Lung (tissue), 11 donors: ENCODE measurements at regions not wholly inside any gene's neighbourhood (a gene's known extent, or its start where the extent isn't known, plus 50 kb on each side); places are given as distances from the start of the nearest gene placed in this dataset.

ENCODE experiments used
- ATAC-seq: fragments of 200-7000 bp; cut with Tn5 transposase; one replicate; pipeline ENCODE4 v1.9.1; 2020; ENCODE audit warnings: moderate number of reproducible peaks; ENCODE audit not compliant: insufficient read depth, low FRiP score
- DNase-seq, 3 donors: peaks; one replicate each; pipeline ENCODE4 v3.0.0-alpha.2; 2013 to 2017
- H3K27ac ChIP-seq, 2 donors: one replicate each; pipeline ENCODE4 v1.5.1; 2013; ENCODE audit warnings: mild to moderate bottlenecking in 2 of 2, moderate library complexity in 2 of 2, control low read depth in 1 of 2, inconsistent platforms in 1 of 2, low read depth in 1 of 2, low read length in 1 of 2
- H3K27me3 ChIP-seq, 3 donors: one replicate each; pipeline ENCODE4 v1.5.1; 2013; ENCODE audit warnings: low read length in 2 of 3; ENCODE audit not compliant: control insufficient read depth in 3 of 3, insufficient read depth in 3 of 3
- H3K36me3 ChIP-seq, 4 donors: one replicate each; pipeline ENCODE4 v1.5.1; 2013; ENCODE audit warnings: low read length in 4 of 4, mild to moderate bottlenecking in 1 of 4, moderate library complexity in 1 of 4; ENCODE audit not compliant: control insufficient read depth in 4 of 4, insufficient read depth in 4 of 4
- H3K4me1 ChIP-seq, 5 donors: one replicate each; pipeline ENCODE4 v1.5.1; 2013; ENCODE audit warnings: low read length in 5 of 5, mild to moderate bottlenecking in 2 of 5, moderate library complexity in 1 of 5; ENCODE audit not compliant: control insufficient read depth in 5 of 5, insufficient read depth in 5 of 5
- H3K4me3 ChIP-seq: one replicate; pipeline ENCODE4 v1.5.1; 2013; ENCODE audit warnings: mild to moderate bottlenecking, control low read depth, moderate library complexity
- H3K9ac ChIP-seq, 2 donors: one replicate each; pipeline ENCODE4 v1.5.1; 2013; ENCODE audit warnings: low read length in 2 of 2, control low read depth in 1 of 2; ENCODE audit not compliant: insufficient read depth in 1 of 2
- H3K9me3 ChIP-seq, 4 donors: one replicate each; pipeline ENCODE4 v1.5.1; 2013; ENCODE audit warnings: low read length in 3 of 4, mild to moderate bottlenecking in 1 of 4, moderate library complexity in 1 of 4; ENCODE audit not compliant: control insufficient read depth in 4 of 4, insufficient read depth in 3 of 4
- WGBS, 2 donors: extraction: QIAGEN DNeasy Blood & Tissue Kit; methylation state at CpG; one replicate each; pipeline ENCODE4 v1.1.7; 2013; 5-methylcytosine and 5-hydroxymethylcytosine counted together
- TF ChIP-seq, protein P1 (sequence below): IDR thresholded peaks from 2 replicates; pipeline ENCODE4 v1.5.1; 2012; ENCODE audit warnings: mild to moderate bottlenecking; ENCODE audit errors: control extremely low read depth, extremely low read depth
- donor health status: control.
- donor health status: control.
- donor health status: Bipolar disorder and iron deficiency.
- donor health status: healthy.
- donor health status: DM: yes; HTN: yes; CAD: no.

DNA sequence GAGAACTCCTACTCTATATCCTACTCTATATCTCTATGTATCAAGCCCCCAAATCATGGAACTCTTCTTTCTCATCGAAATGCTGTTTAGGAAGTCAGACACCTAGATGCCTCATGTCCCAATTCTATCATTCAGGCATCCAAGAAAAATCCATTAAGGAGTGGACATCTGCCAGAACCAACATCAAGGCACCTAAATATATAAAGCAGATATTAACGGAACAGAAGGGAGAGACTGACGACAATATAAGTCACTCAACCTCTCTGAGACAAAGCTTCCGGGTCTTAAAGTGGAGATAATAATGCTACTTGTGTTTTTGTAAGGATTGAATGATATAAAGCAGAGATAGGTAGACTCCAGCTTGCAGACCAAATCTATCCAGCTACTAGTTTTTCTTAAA is 241.5 kb downstream of the NFATC2 start:
- Histone ChIP-seq H3K9ac (no peak overlapping the region), H3K4me3 (no peak overlapping the region), H3K4me1 (peaks cover 0 to 2% (median 0%) of the 10 kb centered on the region in 5 donors), H3K27ac (no peak overlapping the region), H3K36me3 (no peaks in the 10 kb centered on the region), H3K27me3 (no peaks in the 10 kb centered on the region), H3K9me3 (peaks cover 0 to 10% (median 4%) of the 10 kb centered on the region in 4 donors)
- DNase-seq = no peak
- ATAC-seq = no peak
- TF ChIP-seq, protein P1, sequence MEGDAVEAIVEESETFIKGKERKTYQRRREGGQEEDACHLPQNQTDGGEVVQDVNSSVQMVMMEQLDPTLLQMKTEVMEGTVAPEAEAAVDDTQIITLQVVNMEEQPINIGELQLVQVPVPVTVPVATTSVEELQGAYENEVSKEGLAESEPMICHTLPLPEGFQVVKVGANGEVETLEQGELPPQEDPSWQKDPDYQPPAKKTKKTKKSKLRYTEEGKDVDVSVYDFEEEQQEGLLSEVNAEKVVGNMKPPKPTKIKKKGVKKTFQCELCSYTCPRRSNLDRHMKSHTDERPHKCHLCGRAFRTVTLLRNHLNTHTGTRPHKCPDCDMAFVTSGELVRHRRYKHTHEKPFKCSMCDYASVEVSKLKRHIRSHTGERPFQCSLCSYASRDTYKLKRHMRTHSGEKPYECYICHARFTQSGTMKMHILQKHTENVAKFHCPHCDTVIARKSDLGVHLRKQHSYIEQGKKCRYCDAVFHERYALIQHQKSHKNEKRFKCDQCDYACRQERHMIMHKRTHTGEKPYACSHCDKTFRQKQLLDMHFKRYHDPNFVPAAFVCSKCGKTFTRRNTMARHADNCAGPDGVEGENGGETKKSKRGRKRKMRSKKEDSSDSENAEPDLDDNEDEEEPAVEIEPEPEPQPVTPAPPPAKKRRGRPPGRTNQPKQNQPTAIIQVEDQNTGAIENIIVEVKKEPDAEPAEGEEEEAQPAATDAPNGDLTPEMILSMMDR = no peak
- 92 to 93% methylated on average over 4 of the region's 4 CpGs for WGBS, 2 donors

DNA sequence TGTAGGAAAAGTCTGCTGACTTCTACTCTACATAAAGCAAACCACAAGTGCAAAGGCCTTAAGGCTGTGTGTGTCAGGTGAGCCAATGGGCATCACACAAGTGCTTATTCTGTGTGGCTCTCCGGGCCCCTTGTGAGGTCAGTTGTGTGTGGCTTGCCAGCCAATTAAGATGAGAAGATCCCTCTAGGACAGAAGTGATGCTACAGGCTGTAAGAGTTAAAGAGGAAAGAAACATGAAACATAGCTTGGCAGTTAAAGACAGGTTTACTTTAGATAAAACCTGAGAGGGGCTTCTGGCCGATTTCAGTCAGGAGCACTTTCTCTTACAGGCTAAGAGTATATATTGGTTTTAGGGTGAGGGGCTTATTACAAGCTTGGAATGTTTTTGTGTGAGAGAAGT is 242.4 kb downstream of the NFATC2 start:
- ATAC-seq (no peak), DNase-seq (no peak)
- no peak overlapping the region for H3K9ac ChIP-seq
- H3K36me3 ChIP-seq = no peaks in the 10 kb centered on the region
- WGBS, 2 donors = 76 to 82% methylated on average over 2 of the region's 2 CpGs
- H3K27me3 ChIP-seq = peaks cover 0 to 2% (median 0%) of the 10 kb centered on the region in 3 donors
- H3K27ac ChIP-seq = no peak overlapping the region
- peaks cover 0 to 2% (median 0%) of the 10 kb centered on the region in 5 donors for H3K4me1 ChIP-seq
- TF ChIP-seq, protein P1 = no peak
- no peak overlapping the region for H3K4me3 ChIP-seq
- H3K9me3 ChIP-seq = peaks cover 0 to 10% (median 4%) of the 10 kb centered on the region in 4 donors

DNA sequence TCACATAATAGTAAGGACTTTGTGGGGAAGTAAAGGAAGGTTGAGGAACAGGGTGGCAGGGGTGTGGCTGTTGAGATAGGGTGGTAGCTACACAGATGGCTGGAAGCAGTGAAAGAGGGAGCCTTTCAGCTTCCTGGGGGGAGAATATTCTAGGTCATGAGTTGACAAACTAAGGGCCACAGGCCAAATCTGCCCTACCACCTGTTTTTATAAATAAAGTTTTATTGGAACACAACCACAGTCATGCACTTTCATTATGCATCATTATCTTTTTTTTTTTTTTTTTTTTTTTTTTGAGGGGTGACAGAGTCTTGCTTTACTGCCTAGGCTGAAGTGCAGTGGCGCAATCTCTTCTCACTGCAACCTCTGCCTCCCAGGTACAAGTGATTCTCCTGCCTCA is 243.1 kb downstream of the NFATC2 start:
- WGBS, 2 donors = 91 to 92% methylated on average over 1 of the region's 1 CpG
- ATAC-seq = no peak

More for the DNA sequence above, 243.1 kb downstream of the NFATC2 start:
- H3K4me1 ChIP-seq = peaks cover 0 to 2% (median 0%) of the 10 kb centered on the region in 5 donors
- no peak overlapping the region for H3K27ac ChIP-seq
- peaks cover 0 to 8% (median 4%) of the 10 kb centered on the region in 4 donors for H3K9me3 ChIP-seq
- DNase-seq = no peak
- H3K4me3 ChIP-seq = no peak overlapping the region
- peaks cover 0 to 2% (median 0%) of the 10 kb centered on the region in 3 donors for H3K27me3 ChIP-seq
- no peak overlapping the region for H3K9ac ChIP-seq
- H3K36me3 ChIP-seq = no peaks in the 10 kb centered on the region
- TF ChIP-seq, protein P1 = no peak
